GM19240 (cell line): ENCODE measurements at regions not wholly inside any gene's neighbourhood (a gene's known extent, or its start where the extent isn't known, plus 50 kb on each side); places are given as distances from the start of the nearest gene placed in this dataset.

ENCODE experiments used
- DNase-seq: peaks from one replicate; pipeline ENCODE4 v3.0.0; 2011; ENCODE audit warnings: low spot score; ENCODE audit not compliant: insufficient read length

- no peak for DNase-seq
Measured at GRCh38 chr15:35596285-35596684, 50.3 kb upstream of the DPH6 start.

GRCh38 chr15:35602836-35603235 is 56.9 kb upstream of the DPH6 start:
- no peak for DNase-seq

- DNase-seq = no peak
Measured at GRCh38 chr15:35603301-35603700, 57.3 kb upstream of the DPH6 start.

GRCh38 chr15:35603856-35604255 is 57.9 kb upstream of the DPH6 start:
- no peak for DNase-seq

- DNase-seq = no peak
Measured at GRCh38 chr15:35605764-35606449, 59.9 kb upstream of the DPH6 start.

GRCh38 chr15:35606450-35606779 is 60.5 kb upstream of the DPH6 start:
- no peak for DNase-seq

GRCh38 chr15:35616498-35617271 is 70.7 kb upstream of the DPH6 start:
- no peak for DNase-seq

- DNase-seq = no peak
Measured at GRCh38 chr15:35618260-35619188, 72.6 kb upstream of the DPH6 start.

GRCh38 chr15:35622641-35623340 is 76.8 kb upstream of the DPH6 start:
- DNase-seq = no peak

- DNase-seq = no peak
Measured at GRCh38 chr15:35624881-35625280, 78.9 kb upstream of the DPH6 start.

- DNase-seq = no peak
Measured at GRCh38 chr15:35626571-35627318, 80.8 kb upstream of the DPH6 start.

- DNase-seq = no peak
Measured at GRCh38 chr15:35627696-35628095, 81.7 kb upstream of the DPH6 start.

GRCh38 chr15:35629766-35630165 is 83.8 kb upstream of the DPH6 start:
- no peak for DNase-seq

- no peak for DNase-seq
Measured at GRCh38 chr15:35630532-35630931, 84.6 kb upstream of the DPH6 start.

- DNase-seq = no peak
Measured at GRCh38 chr15:35630985-35631384, 85.0 kb upstream of the DPH6 start.

GRCh38 chr15:35633677-35634076 is 87.7 kb upstream of the DPH6 start:
- DNase-seq = no peak

- no peak for DNase-seq
Measured at GRCh38 chr15:35646790-35647189, 100.8 kb upstream of the DPH6 start.

GRCh38 chr15:35647303-35647702 is 101.3 kb upstream of the DPH6 start:
- no peak for DNase-seq

GRCh38 chr15:35648941-35649340 is 103.0 kb upstream of the DPH6 start:
- no peak for DNase-seq

GRCh38 chr15:35649575-35649974 is 103.6 kb upstream of the DPH6 start:
- no peak for DNase-seq

- DNase-seq = no peak
Measured at GRCh38 chr15:35654332-35654731, 108.4 kb upstream of the DPH6 start.
